GM12878 (cell line): ENCODE measurements at regions not wholly inside any gene's neighbourhood (a gene's known extent, or its start where the extent isn't known, plus 50 kb on each side); places are given as distances from the start of the nearest gene placed in this dataset.

Experiments used
- ATAC-seq: fragments of 200-7000 bp; cut with Tn5 transposase; 3 replicates; pipeline ENCODE4 v1.9.1; 2020; ENCODE audit warnings: mild to moderate bottlenecking, moderate library complexity
- BruUV-seq: library from RNA; stranded (reverse); fragments of 400-500 nt; replicated peaks from 2 replicates; lab custom pipeline; 2021; lab: Mats Ljungman, UMichigan
- CTCF ChIA-PET: fragments of 300-600 bp; sonication (Branson Sonifier 250); formaldehyde crosslinking; extraction: SDS; loops from one replicate; lab custom pipeline; 2021; ENCODE audit warnings: inconsistent platforms; lab: Yijun Ruan, JAX
- POLR2A ChIA-PET: fragments of 350-600 bp; formaldehyde crosslinking; extraction: SDS; loops from one replicate; lab custom pipeline; 2021; ENCODE audit warnings: inconsistent platforms; lab: Charles Lee
- RAD21 ChIA-PET: fragments of 300-600 bp; sonication (Branson Sonifier 250); formaldehyde crosslinking; loops from one replicate; lab custom pipeline; 2023; ENCODE audit warnings: antibody characterized with exemption; ENCODE audit not compliant: unreplicated experiment; lab: Charles Lee
- SMC1A ChIA-PET: fragments of 300-600 bp; sonication (Branson Sonifier 250); formaldehyde crosslinking; loops from one replicate; lab custom pipeline; 2023; ENCODE audit not compliant: unreplicated experiment, uncharacterized antibody; lab: Charles Lee
- DNase-seq: peaks from one replicate; pipeline ENCODE4 v3.0.0-alpha.2; 2011; ENCODE audit warnings: low read depth, low spot score
- FAIRE-seq: peaks from 3 replicates; lab custom pipeline; 2011; peaks lifted over from hg19 to GRCh38; lab: Jason Lieb, UNC
- H2AFZ ChIP-seq: 2 replicates; pipeline ENCODE4 v1.6.0; 2011; ENCODE audit warnings: low read depth, low read length, control low read depth; ENCODE audit not compliant: control insufficient read depth
- H3K27ac ChIP-seq: 2 replicates; pipeline ENCODE4 v1.5.1; 2011; ENCODE audit warnings: control low read depth; ENCODE audit not compliant: control insufficient read depth, insufficient read depth
- H3K27me3 ChIP-seq, 2 experiments: replicated peaks in 1 of 2; 2 replicates each; pipeline versions ENCODE4 v1.6.0 to v1.6.1; 2011; ENCODE audit warnings: low read length in 1 of 2; ENCODE audit not compliant: control insufficient read depth in 2 of 2, insufficient read depth in 2 of 2
- H3K36me3 ChIP-seq, 2 experiments: 2 replicates each; pipeline ENCODE4 v1.5.1; 2011; ENCODE audit warnings: low read length in 1 of 2; ENCODE audit not compliant: control insufficient read depth in 2 of 2, insufficient read depth in 2 of 2
- H3K4me1 ChIP-seq: 2 replicates; pipeline ENCODE4 v1.6.1; 2011; ENCODE audit warnings: mild to moderate bottlenecking, low read length, moderate library complexity, mixed read lengths; ENCODE audit not compliant: control insufficient read depth, insufficient read depth
- H3K4me2 ChIP-seq: 2 replicates; pipeline ENCODE4 v1.6.0; 2011; ENCODE audit warnings: control low read depth; ENCODE audit not compliant: control insufficient read depth, insufficient read depth
- H3K4me3 ChIP-seq: fragments of 200-600 bp; sonication (generic); 2 replicates; pipeline ENCODE4 v1.5.1; 2016
- H3K79me2 ChIP-seq: 2 replicates; pipeline ENCODE4 v1.6.0; 2011; ENCODE audit warnings: low read length; ENCODE audit not compliant: control insufficient read depth, insufficient read depth
- H3K9ac ChIP-seq: 2 replicates; pipeline ENCODE4 v1.8.0; 2011; ENCODE audit warnings: low read length, control low read depth, mixed read lengths; ENCODE audit not compliant: control insufficient read depth, insufficient read depth
- H3K9me3 ChIP-seq: replicated peaks from 3 replicates; pipeline ENCODE4 v1.5.1; 2011; ENCODE audit warnings: mild to moderate bottlenecking, low read length; ENCODE audit not compliant: control insufficient read depth, insufficient read depth
- H4K20me1 ChIP-seq: 2 replicates; pipeline ENCODE4 v1.6.0; 2011; ENCODE audit not compliant: control insufficient read depth, insufficient read depth
- CBX5 ChIP-seq: sonication (generic); IDR thresholded peaks from 2 replicates; pipeline ENCODE4 v1.6.1; 2016; ENCODE audit warnings: low read depth, moderate library complexity, mild to moderate bottlenecking, inconsistent platforms
- CEBPZ ChIP-seq: fragments of 150-350 bp; IDR thresholded peaks from 2 replicates; pipeline ENCODE4 v1.6.1; 2016; ENCODE audit warnings: low read depth, low read length
- HCFC1 ChIP-seq: fragments of 150-350 bp; IDR thresholded peaks from 2 replicates; pipeline ENCODE4 v1.6.1; 2014; ENCODE audit warnings: low read length
- MAX ChIP-seq: IDR thresholded peaks from 2 replicates; pipeline ENCODE4 v1.6.1; 2012; ENCODE audit warnings: low read depth, low read length, improper control_type of control experiment
- MEF2A ChIP-seq: IDR thresholded peaks from 2 replicates; pipeline ENCODE4 v1.6.1; 2011; ENCODE audit warnings: low read depth, mild to moderate bottlenecking, low read length, moderate library complexity; ENCODE audit not compliant: insufficient read depth
- POLR2A ChIP-seq: IDR thresholded peaks from 2 replicates; pipeline ENCODE4 v1.6.1; 2011; ENCODE audit warnings: low read depth, mild to moderate bottlenecking, low read length
- RBBP5 ChIP-seq: fragments of 200-600 bp; sonication (generic); conservative IDR thresholded peaks from 2 replicates; pipeline ENCODE4 v1.6.1; 2016
- SKIL ChIP-seq: fragments of 450-650 bp; IDR thresholded peaks from 2 replicates; pipeline ENCODE4 v1.6.1; 2017; ENCODE audit warnings: mild to moderate bottlenecking, low read depth, inconsistent platforms; ENCODE audit not compliant: poor library complexity, severe bottlenecking
- TCF3 ChIP-seq: IDR thresholded peaks from 2 replicates; pipeline ENCODE4 v1.6.1; 2012; ENCODE audit warnings: low read depth, mild to moderate bottlenecking, low read length, borderline replicate concordance; ENCODE audit not compliant: insufficient read depth
- ZZZ3 ChIP-seq: IDR thresholded peaks from 2 replicates; pipeline ENCODE4 v1.6.1; 2011; ENCODE audit warnings: low read depth; ENCODE audit not compliant: control insufficient read depth, insufficient read length
- WGBS: methylation state at CpG from one replicate; pipeline ENCODE4 v1.1.6; 2016; ENCODE audit warnings: low lambda C conversion rate; ENCODE audit not compliant: insufficient replicate concordance, insufficient coverage; ENCODE audit errors: missing lambda C conversion rate; 5-methylcytosine and 5-hydroxymethylcytosine counted together
- in situ Hi-C: fragments of 300-500 bp; cut with MboI; formaldehyde crosslinking; loops from 9 replicates; pipeline ENCODE4 v1.14.3; 2018; ENCODE audit warnings: mixed read lengths
- intact Hi-C: fragments of 100-400 bp; cut with micrococcal nuclease; formaldehyde crosslinking; loops from one replicate; pipeline ENCODE4 v1.14.2; 2022; ENCODE audit not compliant: unreplicated experiment

- TF ChIP-seq CEBPZ, result no peak
These were observed 177.4 kb upstream of the SGK1 start (continued) for GRCh38 chr6:134495203-134495889.

- FAIRE-seq (no peak), DNase-seq (no peak), ATAC-seq (no peak)
- no peak overlapping the region for H3K4me3 ChIP-seq
- no peaks in the 10 kb centered on the region; a peak in 1 of 4 replicates for H3K27me3 ChIP-seq
- ChIA-PET RAD21 (no interaction called here), SMC1A (no interaction called here), CTCF (no interaction called here), POLR2A (no interaction called here)
- BruUV-seq, result no TSS peak
- H3K27ac ChIP-seq, result no peak overlapping the region
- H3K79me2 ChIP-seq, result no peaks in the 10 kb centered on the region
- H2AFZ ChIP-seq, result no peak overlapping the region
- no peaks in the 10 kb centered on the region for H3K9me3 ChIP-seq
- H3K4me1 ChIP-seq, result no peaks in the 10 kb centered on the region
- no peak overlapping the region for H3K9ac ChIP-seq
- no peak overlapping the region for H3K4me2 ChIP-seq
- no peak for TF ChIP-seq MAX
- no peak for TF ChIP-seq HCFC1
- no peak for TF ChIP-seq SKIL
- no peak for TF ChIP-seq POLR2A
- no peak for TF ChIP-seq RBBP5
- TF ChIP-seq ZZZ3, result no peak
- no peak for TF ChIP-seq CBX5
- no peak for TF ChIP-seq TCF3
- no peak for TF ChIP-seq MEF2A
- WGBS, result 22% methylated on average over 3 of the region's 3 CpGs
- no peaks in the 10 kb centered on the region for H3K36me3 ChIP-seq
- in situ Hi-C loops, result no loop called here
- no peaks in the 10 kb centered on the region for H4K20me1 ChIP-seq
- intact Hi-C loops, result no loop called here
These were observed 175.9 kb upstream of the SGK1 start for GRCh38 chr6:134493789-134494188.
